Neural crest cell (in vitro differentiated cells): ENCODE measurements at regions not wholly inside any gene's neighbourhood (a gene's known extent, or its start where the extent isn't known, plus 50 kb on each side); places are given as distances from the start of the nearest gene placed in this dataset.

ENCODE experiments used
- DNase-seq: peaks from one replicate; pipeline ENCODE4 v3.0.0; 2021; ENCODE audit warnings: low read depth, mixed read lengths, low spot score
- H3K27ac Mint-ChIP-seq: one replicate; pipeline ENCODE4 v1.8.0; 2021; ENCODE audit warnings: mild to moderate bottlenecking, mixed read lengths; ENCODE audit not compliant: unreplicated experiment
- H3K27me3 Mint-ChIP-seq: 2 replicates; pipeline ENCODE4 v1.8.0; 2021; ENCODE audit warnings: low read depth, mild to moderate bottlenecking, mixed read lengths
- H3K36me3 Mint-ChIP-seq: 2 replicates; pipeline ENCODE4 v1.8.0; 2021; ENCODE audit warnings: low read depth, mild to moderate bottlenecking, mixed read lengths
- H3K4me1 Mint-ChIP-seq: 2 replicates; pipeline ENCODE4 v1.8.0; 2021; ENCODE audit warnings: mixed read lengths
- H3K4me3 Mint-ChIP-seq: one replicate; pipeline ENCODE4 v1.8.0; 2021; ENCODE audit warnings: mild to moderate bottlenecking, mixed read lengths
- H3K9me3 Mint-ChIP-seq: 2 replicates; pipeline ENCODE4 v1.8.0; 2021; ENCODE audit warnings: mixed read lengths
- CTCF ChIP-seq: fragments of 200-600 bp; sonication (generic); conservative IDR thresholded peaks from 2 replicates; pipeline ENCODE4 v1.5.0; 2021; ENCODE audit warnings: antibody characterized with exemption, mild to moderate bottlenecking

- H3K9me3 Mint-ChIP-seq = peaks cover 3% of the 10 kb centered on the region
- no peaks in the 10 kb centered on the region for H3K36me3 Mint-ChIP-seq
- no peak for DNase-seq
- no peaks in the 10 kb centered on the region for H3K27me3 Mint-ChIP-seq
- no peaks in the 10 kb centered on the region for H3K4me1 Mint-ChIP-seq
- no peak overlapping the region for H3K27ac Mint-ChIP-seq
- TF ChIP-seq CTCF = no peak
- no peak overlapping the region for H3K4me3 Mint-ChIP-seq
These were observed 793.5 kb upstream of the CADM2 start for GRCh38 chr3:84165328-84165727.

GRCh38 chr3:84175449-84175848 is 783.3 kb upstream of the CADM2 start:
- H3K36me3 Mint-ChIP-seq = no peaks in the 10 kb centered on the region
- no peaks in the 10 kb centered on the region for H3K4me1 Mint-ChIP-seq
- no peak for TF ChIP-seq CTCF
- no peaks in the 10 kb centered on the region for H3K27me3 Mint-ChIP-seq
- no peak overlapping the region for H3K4me3 Mint-ChIP-seq
- H3K27ac Mint-ChIP-seq = no peak overlapping the region
- H3K9me3 Mint-ChIP-seq = peaks cover 7% of the 10 kb centered on the region
- DNase-seq = no peak

GRCh38 chr3:84184937-84185336 is 773.9 kb upstream of the CADM2 start:
- no peak overlapping the region for H3K4me3 Mint-ChIP-seq
- no peaks in the 10 kb centered on the region for H3K36me3 Mint-ChIP-seq
- no peak for DNase-seq
- peaks cover 6% of the 10 kb centered on the region for H3K9me3 Mint-ChIP-seq
- H3K27me3 Mint-ChIP-seq = no peaks in the 10 kb centered on the region
- H3K27ac Mint-ChIP-seq = no peak overlapping the region
- TF ChIP-seq CTCF = no peak
- no peaks in the 10 kb centered on the region for H3K4me1 Mint-ChIP-seq

- DNase-seq = no peak
- Mint-ChIP-seq H3K36me3 (peaks cover 4% of the 10 kb centered on the region), H3K27ac (no peak overlapping the region), H3K4me1 (no peaks in the 10 kb centered on the region), H3K9me3 (peaks cover 9% of the 10 kb centered on the region), H3K27me3 (no peaks in the 10 kb centered on the region), H3K4me3 (no peak overlapping the region)
- no peak for TF ChIP-seq CTCF
These were observed 764.8 kb upstream of the CADM2 start for GRCh38 chr3:84194029-84194428.

- Mint-ChIP-seq H3K27me3 (no peaks in the 10 kb centered on the region), H3K4me3 (no peak overlapping the region), H3K36me3 (no peaks in the 10 kb centered on the region), H3K27ac (no peak overlapping the region), H3K9me3 (peaks cover 10% of the 10 kb centered on the region), H3K4me1 (no peaks in the 10 kb centered on the region)
- DNase-seq = no peak
- TF ChIP-seq CTCF = no peak
These were observed 749.3 kb upstream of the CADM2 start for GRCh38 chr3:84209474-84209873.

- Mint-ChIP-seq H3K27me3 (no peaks in the 10 kb centered on the region), H3K36me3 (peaks cover 23% of the 10 kb centered on the region), H3K4me3 (no peak overlapping the region), H3K9me3 (peaks cover 29% of the 10 kb centered on the region), H3K4me1 (peaks cover 7% of the 10 kb centered on the region), H3K27ac (no peak overlapping the region)
- TF ChIP-seq CTCF = no peak
- no peak for DNase-seq
These were observed 735.3 kb upstream of the CADM2 start for GRCh38 chr3:84223512-84223911.
